Activated B cell treated with CpG ODN at 0.5 μM for 24 hours (primary cell): ENCODE measurements at regions not wholly inside any gene's neighbourhood (a gene's known extent, or its start where the extent isn't known, plus 50 kb on each side); places are given as distances from the start of the nearest gene placed in this dataset.

Experiments
- ATAC-seq: fragments of 200-7000 bp; cut with Tn5 transposase; one replicate; pipeline ENCODE4 v1.10.0; 2021; ENCODE audit warnings: low read depth, mild to moderate bottlenecking, moderate library complexity
- CTCF ChIA-PET: fragments of 350-600 bp; sonication (Branson Sonifier 250); formaldehyde crosslinking; loops from one replicate; lab custom pipeline; 2021; ENCODE audit warnings: antibody characterized with exemption; lab: Charles Lee
- POLR2A ChIA-PET: fragments of 350-600 bp; sonication (Branson Sonifier 250); formaldehyde crosslinking; loops from one replicate; lab custom pipeline; 2021; ENCODE audit warnings: antibody characterized with exemption; lab: Charles Lee
- DNase-seq: peaks from one replicate; pipeline ENCODE4 v3.0.0; 2022
- H3K27ac Mint-ChIP-seq: one replicate; pipeline ENCODE4 v1.8.0; 2020; ENCODE audit warnings: mixed read lengths
- H3K27me3 Mint-ChIP-seq: one replicate; pipeline ENCODE4 v1.8.0; 2021; ENCODE audit warnings: mixed read lengths
- H3K36me3 Mint-ChIP-seq: one replicate; pipeline ENCODE4 v1.8.0; 2021; ENCODE audit warnings: low read depth, mixed read lengths
- H3K4me1 Mint-ChIP-seq: one replicate; pipeline ENCODE4 v1.8.0; 2021; ENCODE audit warnings: mixed read lengths
- H3K4me3 Mint-ChIP-seq: one replicate; pipeline ENCODE4 v1.8.0; 2020; ENCODE audit warnings: mild to moderate bottlenecking, mixed read lengths
- H3K9me3 Mint-ChIP-seq: one replicate; pipeline ENCODE4 v1.8.0; 2020; ENCODE audit warnings: mixed read lengths
- intact Hi-C: fragments of 100-400 bp; cut with micrococcal nuclease; formaldehyde crosslinking; loops from one replicate; pipeline ENCODE4 v1.15.1; 2024
- TF ChIP-seq, protein P1 (sequence below): fragments of 200-600 bp; IDR thresholded peaks from one replicate; pipeline ENCODE4 v1.8.0; 2022; ENCODE audit warnings: antibody characterized with exemption, mild to moderate bottlenecking

DNA sequence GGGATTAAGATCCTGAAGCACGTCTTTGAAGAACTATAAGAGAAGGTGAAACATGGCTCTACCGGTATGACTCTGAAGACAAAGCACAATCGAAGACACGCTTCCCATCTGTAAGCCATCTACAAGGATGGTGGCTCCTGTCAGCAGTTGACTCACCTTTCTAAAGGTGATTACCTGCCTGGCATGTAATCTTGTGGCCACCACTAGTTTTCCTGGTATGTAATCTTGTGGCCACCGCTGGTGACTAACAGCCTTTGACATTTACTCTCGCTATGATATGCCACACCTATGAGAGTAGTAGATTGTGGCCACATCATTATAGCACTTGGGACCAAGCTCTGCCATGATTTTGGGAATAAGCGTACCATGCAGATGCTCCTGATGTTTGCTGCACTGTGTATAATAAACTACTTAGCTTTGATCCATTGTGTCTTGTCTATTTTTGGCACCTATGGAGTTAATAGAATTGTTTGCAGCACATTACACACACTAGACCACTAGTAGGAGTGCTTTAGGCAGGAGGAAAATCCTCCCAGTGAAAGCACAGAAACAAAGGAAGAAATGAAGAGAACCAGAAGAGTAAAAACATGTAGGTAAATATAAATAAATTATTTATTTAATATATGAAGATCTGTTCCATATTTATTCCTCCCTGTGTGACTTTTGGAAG, 59.8 kb downstream of the VAX1 start:
- H3K9me3 Mint-ChIP-seq, result no peaks in the 10 kb centered on the region
- no peak overlapping the region for H3K4me3 Mint-ChIP-seq
- ATAC-seq (no peak), DNase-seq (no peak)
- TF ChIP-seq, protein P1, sequence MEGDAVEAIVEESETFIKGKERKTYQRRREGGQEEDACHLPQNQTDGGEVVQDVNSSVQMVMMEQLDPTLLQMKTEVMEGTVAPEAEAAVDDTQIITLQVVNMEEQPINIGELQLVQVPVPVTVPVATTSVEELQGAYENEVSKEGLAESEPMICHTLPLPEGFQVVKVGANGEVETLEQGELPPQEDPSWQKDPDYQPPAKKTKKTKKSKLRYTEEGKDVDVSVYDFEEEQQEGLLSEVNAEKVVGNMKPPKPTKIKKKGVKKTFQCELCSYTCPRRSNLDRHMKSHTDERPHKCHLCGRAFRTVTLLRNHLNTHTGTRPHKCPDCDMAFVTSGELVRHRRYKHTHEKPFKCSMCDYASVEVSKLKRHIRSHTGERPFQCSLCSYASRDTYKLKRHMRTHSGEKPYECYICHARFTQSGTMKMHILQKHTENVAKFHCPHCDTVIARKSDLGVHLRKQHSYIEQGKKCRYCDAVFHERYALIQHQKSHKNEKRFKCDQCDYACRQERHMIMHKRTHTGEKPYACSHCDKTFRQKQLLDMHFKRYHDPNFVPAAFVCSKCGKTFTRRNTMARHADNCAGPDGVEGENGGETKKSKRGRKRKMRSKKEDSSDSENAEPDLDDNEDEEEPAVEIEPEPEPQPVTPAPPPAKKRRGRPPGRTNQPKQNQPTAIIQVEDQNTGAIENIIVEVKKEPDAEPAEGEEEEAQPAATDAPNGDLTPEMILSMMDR, result no peak
- no peak overlapping the region for H3K27ac Mint-ChIP-seq
- no peaks in the 10 kb centered on the region for H3K27me3 Mint-ChIP-seq
- POLR2A ChIA-PET, result no interaction called here
- no peaks in the 10 kb centered on the region for H3K4me1 Mint-ChIP-seq
- CTCF ChIA-PET, result no interaction called here
- H3K36me3 Mint-ChIP-seq, result no peaks in the 10 kb centered on the region
- intact Hi-C loops, result loop anchor here (10.0 kb wide), 1 partner anchor 284 kb away; no protein-coding TSS in a partner anchor

DNA sequence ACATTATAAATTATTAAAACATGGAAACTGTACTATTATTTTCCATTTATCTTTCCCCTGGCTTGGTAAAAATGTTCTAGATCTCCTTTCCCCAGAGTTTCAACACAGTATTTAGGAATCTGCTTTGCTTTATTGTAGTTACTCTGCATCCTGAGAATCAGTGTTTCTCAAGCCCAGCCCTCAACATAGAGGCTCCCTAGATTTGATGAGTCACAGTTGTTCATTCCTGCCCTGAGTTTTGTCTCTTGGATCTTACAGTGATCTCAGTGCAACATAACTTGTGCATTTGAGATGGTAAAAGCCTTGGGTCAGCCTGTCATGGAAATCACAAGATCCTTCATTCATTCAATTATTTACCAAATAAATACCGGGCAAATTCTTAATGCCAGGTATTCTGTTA, 63.0 kb downstream of the VAX1 start:
- Mint-ChIP-seq H3K9me3 (no peaks in the 10 kb centered on the region), H3K36me3 (no peaks in the 10 kb centered on the region), H3K27me3 (no peaks in the 10 kb centered on the region), H3K4me3 (no peak overlapping the region), H3K27ac (no peak overlapping the region), H3K4me1 (no peaks in the 10 kb centered on the region)
- DNase-seq, result no peak
- TF ChIP-seq, protein P1, result no peak
- ChIA-PET POLR2A (no interaction called here), CTCF (no interaction called here)
- no peak for ATAC-seq
- intact Hi-C loops, result loop anchor here (10.0 kb wide), 1 partner anchor 280 kb away; no protein-coding TSS in a partner anchor

DNA sequence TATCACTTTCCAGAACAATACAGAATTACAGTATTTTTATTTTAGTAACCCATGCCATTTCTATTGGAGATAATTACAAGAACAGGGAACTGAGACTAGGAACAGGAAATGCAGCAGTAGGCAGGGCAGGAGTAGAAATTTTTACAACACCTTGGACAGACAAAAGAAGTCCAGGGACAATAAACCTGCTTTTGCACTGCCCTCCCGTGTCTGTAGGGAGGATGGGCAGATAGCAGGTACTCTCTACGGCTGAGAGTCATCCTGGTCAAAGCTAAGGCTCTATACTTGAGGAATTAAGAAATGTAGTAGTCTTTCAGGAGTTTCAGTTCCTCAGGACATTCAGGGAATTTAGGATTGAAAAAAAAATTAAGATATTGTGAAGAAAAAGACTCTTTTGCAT, 63.4 kb downstream of the VAX1 start:
- intact Hi-C loops, result loop anchor here (10.0 kb wide), 1 partner anchor 280 kb away; no protein-coding TSS in a partner anchor
- no peaks in the 10 kb centered on the region for H3K27me3 Mint-ChIP-seq
- TF ChIP-seq, protein P1, result no peak
- ChIA-PET POLR2A (no interaction called here), CTCF (no interaction called here)
- no peaks in the 10 kb centered on the region for H3K36me3 Mint-ChIP-seq
- H3K4me1 Mint-ChIP-seq, result no peaks in the 10 kb centered on the region
- DNase-seq (no peak), ATAC-seq (no peak)
- no peak overlapping the region for H3K4me3 Mint-ChIP-seq
- no peak overlapping the region for H3K27ac Mint-ChIP-seq
- no peaks in the 10 kb centered on the region for H3K9me3 Mint-ChIP-seq

DNA sequence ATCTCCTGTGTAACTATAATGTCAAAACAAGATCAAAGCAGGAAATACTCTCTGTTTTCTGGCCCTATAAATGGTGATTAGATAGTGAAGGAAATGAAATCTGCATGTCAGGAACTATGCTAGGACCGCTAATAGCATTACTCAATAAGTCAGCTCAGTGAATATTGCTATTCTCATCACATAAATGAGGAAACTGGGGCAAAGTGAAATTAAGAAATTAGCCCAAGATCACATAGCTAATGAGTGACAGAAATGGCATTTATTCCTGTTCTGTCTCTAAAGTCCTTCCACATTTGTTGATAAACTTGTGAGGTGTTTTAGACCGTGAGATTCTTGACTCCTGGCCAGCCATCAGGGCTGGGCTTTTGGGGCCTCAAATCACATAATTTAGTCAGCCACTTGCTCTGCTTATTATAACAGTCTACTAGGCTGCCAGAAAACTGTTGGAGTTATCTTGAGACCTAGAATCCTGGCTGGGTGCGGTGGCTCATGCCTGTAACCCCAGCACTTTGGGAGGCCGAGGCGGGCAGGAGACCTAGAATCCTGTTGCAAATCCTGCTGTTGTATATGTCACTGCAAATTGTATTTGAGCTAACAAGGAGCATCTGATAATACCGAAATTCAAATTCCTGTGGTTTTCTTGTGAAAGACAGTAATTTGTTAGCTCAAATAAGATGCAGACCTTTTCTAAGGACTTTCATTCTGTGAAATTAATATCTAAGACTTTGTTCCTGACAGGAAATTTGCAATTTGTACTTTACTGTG, 66.5 kb upstream of the SHTN1 start:
- TF ChIP-seq, protein P1, result no peak
- Mint-ChIP-seq H3K36me3 (no peaks in the 10 kb centered on the region), H3K4me1 (no peaks in the 10 kb centered on the region), H3K4me3 (no peak overlapping the region), H3K27me3 (no peaks in the 10 kb centered on the region), H3K27ac (no peak overlapping the region), H3K9me3 (no peaks in the 10 kb centered on the region)
- intact Hi-C loops, result loop anchor here (10.0 kb wide), 1 partner anchor 277 kb away; no protein-coding TSS in a partner anchor
- POLR2A ChIA-PET, result no interaction called here
- ATAC-seq (no peak), DNase-seq (no peak)
- CTCF ChIA-PET, result no interaction called here
